NOMO-1 treated with dmso at 0.1 percent for 144 hours (cell line): ENCODE measurements at regions not wholly inside any gene's neighbourhood (a gene's known extent, or its start where the extent isn't known, plus 50 kb on each side); places are given as distances from the start of the nearest gene placed in this dataset.

Experiments used
- DNase-seq: peaks from one replicate; lab custom pipeline; 2025; ENCODE audit not compliant: unreplicated experiment; lab: John Stamatoyannopoulos, UW

- no peak for DNase-seq
Observed at GRCh38 chr22:47795477-47796127, 1033.2 kb downstream of the TBC1D22A start.

GRCh38 chr22:47794851-47795250 is 1032.4 kb downstream of the TBC1D22A start:
- no peak for DNase-seq

DNA sequence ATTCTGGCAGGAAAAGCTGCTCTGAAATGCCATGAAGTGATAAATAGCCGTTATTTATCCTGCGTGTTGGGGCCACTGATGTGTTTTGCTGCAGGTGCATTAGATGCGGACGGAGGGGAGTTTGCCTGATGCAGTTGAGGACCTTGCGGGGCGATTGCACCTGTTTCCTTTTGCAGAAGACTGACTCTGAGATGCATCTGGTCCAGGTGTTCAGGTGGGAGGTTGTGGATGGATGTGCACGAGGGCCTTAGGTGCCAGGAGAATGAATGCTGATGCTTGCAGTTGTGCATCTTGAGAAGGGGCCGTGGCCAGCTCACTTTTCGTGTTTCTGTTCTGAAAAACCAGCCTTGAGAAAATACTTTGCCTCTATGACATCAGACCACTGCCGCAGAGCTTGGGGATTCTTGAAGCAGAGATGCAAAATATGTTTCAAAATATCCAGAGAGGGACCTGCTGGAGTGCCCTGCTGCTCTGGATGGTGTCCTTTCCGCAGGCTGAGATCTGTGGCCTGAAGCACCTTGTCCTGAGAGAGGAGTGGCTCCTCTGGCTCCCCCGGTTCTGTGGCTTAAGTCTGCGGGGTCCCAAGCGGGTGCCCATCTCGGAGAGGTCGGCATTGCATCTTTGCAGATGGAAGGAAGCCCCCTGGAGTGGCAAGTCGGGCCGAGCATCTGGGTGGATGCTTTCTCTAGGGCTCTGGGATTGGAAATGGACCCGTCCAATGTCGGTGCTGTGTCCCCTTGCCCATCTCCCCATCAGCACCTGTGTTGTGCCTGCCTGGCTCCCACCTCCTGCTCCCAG is 1031.1 kb downstream of the TBC1D22A start:
- no peak for DNase-seq

DNA sequence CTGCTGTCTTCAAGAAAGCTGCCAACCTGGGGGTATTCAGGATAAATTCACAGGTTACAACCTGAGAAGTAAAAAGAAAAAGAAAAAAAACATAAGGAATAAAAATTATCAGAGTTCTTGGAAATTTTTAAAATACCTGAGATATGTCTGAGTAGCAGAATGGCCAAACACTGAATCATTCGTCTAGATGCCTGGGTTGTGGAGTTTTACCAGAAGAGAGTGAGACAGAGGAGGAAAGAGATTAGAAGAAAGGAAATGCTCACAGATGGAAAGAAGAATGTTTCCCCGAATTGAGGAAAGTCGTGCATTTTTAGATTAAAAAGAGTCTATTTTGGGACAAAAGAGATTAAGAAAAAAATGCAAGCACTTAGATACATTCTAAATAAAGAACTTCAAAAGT is 1026.7 kb downstream of the TBC1D22A start:
- no peak for DNase-seq

- no peak for DNase-seq
Observed at GRCh38 chr22:47788461-47788860, 1026.0 kb downstream of the TBC1D22A start.

DNA sequence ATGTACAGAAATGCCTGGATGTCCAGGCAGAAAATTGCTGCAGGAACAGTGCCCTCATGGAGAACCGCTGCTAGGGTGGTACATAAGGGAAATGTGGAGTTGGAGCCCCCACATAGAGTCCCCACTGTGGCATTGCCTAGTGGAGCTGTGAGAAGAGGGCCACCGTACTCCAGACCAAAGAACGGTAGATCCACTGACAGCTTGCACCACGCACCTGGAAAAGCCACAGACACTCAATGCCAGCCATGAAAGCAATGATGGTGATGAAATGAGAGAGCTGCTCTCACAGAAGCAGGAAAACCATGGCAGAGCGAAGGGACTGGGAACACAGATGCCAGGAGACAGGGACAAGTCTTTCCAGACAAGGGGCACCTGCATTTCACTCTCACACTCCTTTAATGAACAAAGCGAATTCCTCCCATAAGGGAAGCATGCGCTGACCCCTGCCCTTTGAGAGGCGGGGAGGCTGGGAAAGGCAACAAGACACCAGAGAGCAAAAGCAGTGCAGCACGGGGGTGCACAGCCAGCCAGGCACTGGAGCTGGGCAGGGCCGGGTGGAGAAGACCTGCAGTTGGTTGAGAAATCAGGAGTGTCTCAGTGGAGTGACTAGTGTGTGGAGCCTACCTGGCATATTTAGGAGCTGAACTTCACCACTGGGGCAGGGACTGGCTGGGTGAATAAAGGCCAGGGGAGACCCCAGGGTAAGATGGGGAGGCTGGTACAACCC is 1025.2 kb downstream of the TBC1D22A start:
- no peak for DNase-seq

GRCh38 chr22:47786650-47787290 is 1024.3 kb downstream of the TBC1D22A start:
- no peak for DNase-seq

GRCh38 chr22:47784991-47785390 is 1022.5 kb downstream of the TBC1D22A start:
- DNase-seq, result no peak

GRCh38 chr22:47784367-47784983 is 1022.0 kb downstream of the TBC1D22A start:
- no peak for DNase-seq

DNA sequence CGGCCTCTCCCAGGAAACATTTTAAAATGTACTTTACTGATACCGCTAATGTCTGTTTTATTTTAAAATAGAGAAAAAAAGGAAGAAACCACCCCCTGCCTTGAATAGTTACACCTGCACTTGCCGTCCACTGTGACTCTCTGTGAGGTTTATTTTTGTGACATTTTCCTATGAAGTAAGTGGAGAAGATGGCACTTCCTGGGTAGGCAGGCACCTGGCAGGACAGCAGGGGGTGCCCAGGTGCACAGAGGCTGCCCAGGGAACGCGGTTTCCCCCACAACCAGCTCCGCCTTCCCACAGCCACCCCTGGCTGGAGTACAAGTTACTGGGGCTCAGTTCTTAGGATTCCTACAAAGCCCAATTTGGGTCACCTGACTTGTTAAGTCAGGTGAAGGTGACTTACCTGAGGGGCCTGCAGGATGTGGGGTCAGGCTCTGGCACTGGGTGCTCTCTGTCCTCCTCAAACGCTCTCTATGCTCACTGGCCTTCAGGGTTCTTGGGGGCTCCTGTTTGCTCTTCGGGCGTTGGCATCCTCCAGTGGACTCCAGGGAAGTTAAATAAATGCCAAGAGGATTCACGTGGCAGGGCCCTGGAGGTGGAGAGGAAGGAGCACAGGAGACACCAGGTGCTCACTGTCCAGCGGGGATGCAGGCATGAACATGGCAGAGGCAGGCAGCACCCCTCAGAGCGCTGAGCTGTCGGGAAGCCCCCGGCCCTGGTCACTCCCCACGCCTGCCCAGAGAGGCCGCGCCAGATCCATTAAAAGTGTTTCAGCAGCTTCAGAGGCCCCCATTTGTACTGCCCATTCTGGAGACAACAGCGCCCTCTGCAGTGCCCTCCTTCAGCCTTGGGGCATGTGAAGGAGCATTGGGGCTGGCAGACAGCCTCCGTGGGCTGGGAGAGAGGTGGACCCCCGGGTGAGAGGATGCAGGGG is 1021.2 kb downstream of the TBC1D22A start:
- DNase-seq, result no peak

DNA sequence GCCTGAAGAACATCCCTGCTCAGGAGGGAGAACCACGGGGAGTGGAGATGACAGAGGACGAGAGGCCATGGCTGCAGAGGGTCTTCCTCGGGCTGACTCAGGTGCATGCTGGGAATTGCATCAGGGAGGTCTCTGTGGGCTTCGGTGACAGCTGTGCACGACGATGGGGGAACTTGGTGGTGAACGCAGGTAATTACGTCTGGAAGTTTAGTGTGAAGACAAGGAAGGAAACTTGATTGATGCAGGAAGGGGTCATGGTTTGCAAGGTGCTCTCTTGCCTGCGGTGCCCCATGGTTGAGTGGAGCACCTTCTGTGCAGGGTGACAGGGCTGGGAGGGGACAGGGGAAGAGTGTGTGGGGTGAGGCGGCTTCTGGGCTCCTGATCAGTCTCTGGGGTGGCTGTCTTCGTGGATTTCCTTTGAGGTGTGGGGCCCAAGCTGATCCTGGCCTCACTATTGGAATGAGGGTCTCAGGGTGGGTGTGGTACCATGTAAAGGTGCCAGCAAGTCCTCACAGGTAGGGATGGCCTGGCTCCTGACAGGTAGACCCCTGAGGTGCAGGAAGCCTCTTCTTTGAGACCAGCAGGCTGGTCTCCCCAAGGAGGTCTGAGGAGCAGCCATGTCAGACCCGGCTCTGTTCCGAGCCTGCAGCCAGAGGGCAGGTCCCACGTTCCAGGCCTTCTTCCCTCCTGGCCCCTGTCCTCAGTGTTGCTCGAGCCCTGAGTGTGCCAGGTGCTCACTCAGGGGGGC is 1020.1 kb downstream of the TBC1D22A start:
- no peak for DNase-seq

DNA sequence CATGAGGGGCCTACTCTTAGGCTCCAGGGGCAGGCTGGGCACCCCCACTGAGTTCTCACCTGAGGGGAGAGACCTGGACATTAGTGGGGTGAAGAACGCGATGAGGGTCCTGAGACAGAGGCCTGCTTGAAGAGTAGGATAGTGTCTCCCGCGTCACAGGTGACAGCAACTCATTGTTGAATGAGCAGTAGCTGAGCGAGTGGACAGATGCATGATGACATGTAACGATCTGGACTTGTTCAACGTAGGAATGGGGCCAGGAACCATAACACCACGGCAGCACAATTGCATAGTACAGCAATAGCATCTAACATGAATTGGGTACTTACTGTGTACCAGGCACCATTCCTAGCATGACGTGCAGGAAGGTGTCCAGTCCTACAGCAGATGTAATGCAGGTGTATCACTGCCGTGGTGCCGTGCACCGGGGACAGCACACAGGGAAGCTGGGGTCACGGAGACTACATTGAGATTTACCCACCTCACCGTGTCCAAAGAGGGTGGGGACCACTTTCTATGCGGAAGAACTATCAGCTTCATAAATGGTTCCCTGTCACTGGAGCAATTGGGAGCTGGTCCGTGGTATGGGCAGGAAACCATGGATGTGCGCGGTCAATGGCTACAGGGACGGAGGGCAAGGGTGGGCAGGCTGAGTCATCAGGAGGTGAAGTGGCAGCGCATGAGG is 1019.1 kb downstream of the TBC1D22A start:
- DNase-seq, result no peak

DNA sequence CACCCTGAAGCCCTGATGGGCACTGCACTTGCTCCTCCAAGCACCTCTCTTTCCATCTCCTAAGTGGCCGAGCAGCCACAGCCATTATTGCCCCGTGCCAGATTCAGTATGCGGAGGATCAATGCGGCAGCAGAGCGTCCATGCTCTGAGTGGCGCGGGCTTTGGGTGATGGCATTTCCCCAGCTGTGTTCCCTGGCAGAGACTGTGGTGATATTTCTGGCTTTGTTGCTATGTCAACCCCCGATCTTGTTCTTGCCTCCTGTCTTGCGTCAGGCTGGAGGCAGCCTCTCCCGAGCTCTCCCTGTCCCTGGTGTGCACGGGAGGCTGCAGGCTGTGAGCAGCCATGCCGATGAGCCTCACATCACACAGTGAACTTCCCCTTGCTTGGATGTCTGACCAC is 1018.6 kb downstream of the TBC1D22A start:
- no peak for DNase-seq

- DNase-seq, result no peak
Observed at GRCh38 chr22:47780281-47780875, 1017.9 kb downstream of the TBC1D22A start.

DNA sequence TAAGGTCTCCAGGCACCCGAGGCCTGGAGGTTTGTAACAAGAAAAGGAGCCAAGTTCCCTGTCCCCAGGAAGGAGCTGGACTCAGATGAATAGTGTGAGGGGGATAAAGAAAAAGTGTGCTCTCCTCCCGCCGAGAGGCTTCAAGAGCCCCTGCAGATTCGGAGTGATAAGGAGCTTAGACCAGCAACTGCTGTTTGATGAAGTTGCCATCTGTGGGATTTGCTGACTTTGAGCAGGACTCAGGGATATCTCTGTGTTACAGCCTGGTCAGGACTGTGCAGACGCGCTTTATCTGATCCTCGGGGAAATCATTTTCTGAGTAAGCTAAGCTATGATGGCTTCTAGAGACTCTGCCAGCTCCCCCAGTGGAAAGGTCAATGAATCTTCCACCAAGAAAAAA is 1017.0 kb downstream of the TBC1D22A start:
- no peak for DNase-seq

- no peak for DNase-seq
Observed at GRCh38 chr22:47778160-47778658, 1015.8 kb downstream of the TBC1D22A start.

DNA sequence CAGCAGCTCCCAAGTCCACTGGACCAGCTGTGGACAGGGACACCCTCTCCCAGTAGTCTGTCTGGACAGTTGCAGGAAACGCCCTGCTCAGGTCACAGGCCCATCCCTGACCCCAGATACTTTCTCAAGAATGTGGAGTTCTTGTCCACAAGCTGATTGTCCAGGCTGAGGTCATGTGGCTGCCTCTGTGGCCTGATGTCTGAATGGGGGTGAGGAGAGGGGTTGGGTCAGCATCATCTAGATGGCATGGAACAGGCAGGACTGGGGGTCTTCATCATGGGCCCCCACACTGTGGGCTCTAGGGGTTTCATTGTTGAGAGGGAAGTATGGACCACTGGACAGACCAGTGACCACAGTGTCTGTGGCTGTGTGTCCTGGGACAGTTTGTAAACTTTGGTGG is 1015.0 kb downstream of the TBC1D22A start:
- no peak for DNase-seq

DNA sequence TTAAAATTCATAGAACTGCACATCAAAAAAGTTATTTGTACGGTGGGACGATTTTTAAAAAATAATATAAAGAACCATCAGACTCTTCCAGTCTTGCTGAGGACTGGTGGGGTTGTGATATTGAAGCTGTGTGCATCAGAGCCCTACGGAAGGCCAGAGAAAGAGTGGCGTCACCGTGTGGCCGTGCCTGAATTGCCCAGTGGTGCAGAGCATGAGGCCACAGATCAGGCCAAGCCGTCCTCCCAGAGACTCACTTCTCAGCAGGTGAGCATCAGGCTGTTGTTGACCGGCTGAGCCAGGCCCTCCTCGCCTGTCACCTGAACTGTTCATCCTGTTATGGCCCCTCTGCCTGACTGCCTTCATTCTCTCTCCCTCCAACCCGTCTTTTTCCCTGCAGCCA is 1013.9 kb downstream of the TBC1D22A start:
- no peak for DNase-seq
